Ovary (tissue), 7 donors: ENCODE measurements at regions not wholly inside any gene's neighbourhood (a gene's known extent, or its start where the extent isn't known, plus 50 kb on each side); places are given as distances from the start of the nearest gene placed in this dataset.

Experiments
- DNase-seq, 5 donors: peaks; one replicate each; pipeline ENCODE4 v3.0.0-alpha.2; 2019 to 2020
- H3K27ac ChIP-seq, 2 donors: fragments of 200-600 bp; one replicate each; pipeline versions ENCODE4 v1.5.1 to v1.8.0; 2019 to 2022
- H3K27me3 ChIP-seq: fragments of 200-600 bp; one replicate; pipeline ENCODE4 v1.8.0; 2022
- H3K36me3 ChIP-seq: fragments of 200-600 bp; sonication (generic); one replicate; pipeline ENCODE4 v1.5.1; 2019
- H3K4me1 ChIP-seq: one replicate; pipeline ENCODE4 v1.8.1; 2013; ENCODE audit warnings: mild to moderate bottlenecking, moderate library complexity; ENCODE audit not compliant: insufficient read depth
- H3K4me3 ChIP-seq: fragments of 200-600 bp; sonication (generic); one replicate; pipeline ENCODE4 v1.5.1; 2017
- H3K9me3 ChIP-seq, 2 donors: fragments of 200-600 bp in 1 of 2; sonication (generic) in 1 of 2; one replicate each; pipeline versions ENCODE4 v1.5.1 to v1.8.1; 2013 to 2019; ENCODE audit warnings: mild to moderate bottlenecking in 1 of 2, moderate library complexity in 1 of 2
- EP300 ChIP-seq: sonication (generic); formaldehyde crosslinking; IDR thresholded peaks from one replicate; pipeline ENCODE4 v1.6.1; 2017; ENCODE audit warnings: antibody characterized with exemption
- POLR2A ChIP-seq: fragments of 450-650 bp; IDR thresholded peaks from one replicate; pipeline ENCODE4 v1.6.1; 2017; ENCODE audit warnings: antibody characterized with exemption, mild to moderate bottlenecking, moderate library complexity
- WGBS, 3 donors: extraction: QIAGEN DNeasy Blood & Tissue Kit in 1 of 3; methylation state at CpG; one replicate each; pipeline versions ENCODE4 v1.1.5 to v1.1.7; 2013 to 2017; 5-methylcytosine and 5-hydroxymethylcytosine counted together
- intact Hi-C, 4 donors: fragments of 100-400 bp; cut with DNase I; formaldehyde crosslinking; loops; one replicate each; pipeline versions ENCODE4 v1.11.0 to v1.15.1; 2022 to 2023
- TF ChIP-seq, protein P1 (sequence below), 3 donors: fragments of 450-650 bp in 2 of 3; fragments of 200-600 bp in 1 of 3; IDR thresholded peaks; one replicate each; pipeline versions ENCODE4 v1.5.1 to v1.8.0; 2016 to 2022; ENCODE audit warnings: antibody characterized with exemption in 3 of 3, mild to moderate bottlenecking in 1 of 3
- donor health status: DM: no; HTN: no; CAD: no; lungs with moderate emphysema.
- donor health status: DM: no; HTN: no; CAD: no.
- donor health status: Bipolar disorder and iron deficiency.
- donor health status: DM: no; HTN: no; CAD: no.
- donor health status: DM: yes; HTN: yes; CAD: no.

DNA sequence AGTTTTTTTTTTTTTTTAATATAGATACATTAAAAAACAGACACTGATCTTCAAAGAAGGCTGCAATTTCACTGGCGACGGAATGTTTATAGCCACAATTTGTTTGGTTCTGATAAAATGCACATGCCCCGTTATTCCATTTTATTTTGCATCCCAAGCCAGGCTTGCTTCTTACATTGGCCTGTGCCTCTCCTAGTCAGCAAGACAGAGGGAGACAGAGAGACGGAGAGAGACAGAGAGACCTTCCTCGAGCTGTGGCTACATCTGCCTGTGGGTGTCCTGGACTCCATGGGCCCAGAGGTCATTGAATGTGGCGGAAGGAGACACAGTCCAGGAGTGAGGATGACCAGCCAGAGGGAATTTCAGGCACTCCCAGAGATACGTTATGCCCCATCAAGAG is 926.6 kb downstream of the VRK1 start:
- TF ChIP-seq, protein P1, sequence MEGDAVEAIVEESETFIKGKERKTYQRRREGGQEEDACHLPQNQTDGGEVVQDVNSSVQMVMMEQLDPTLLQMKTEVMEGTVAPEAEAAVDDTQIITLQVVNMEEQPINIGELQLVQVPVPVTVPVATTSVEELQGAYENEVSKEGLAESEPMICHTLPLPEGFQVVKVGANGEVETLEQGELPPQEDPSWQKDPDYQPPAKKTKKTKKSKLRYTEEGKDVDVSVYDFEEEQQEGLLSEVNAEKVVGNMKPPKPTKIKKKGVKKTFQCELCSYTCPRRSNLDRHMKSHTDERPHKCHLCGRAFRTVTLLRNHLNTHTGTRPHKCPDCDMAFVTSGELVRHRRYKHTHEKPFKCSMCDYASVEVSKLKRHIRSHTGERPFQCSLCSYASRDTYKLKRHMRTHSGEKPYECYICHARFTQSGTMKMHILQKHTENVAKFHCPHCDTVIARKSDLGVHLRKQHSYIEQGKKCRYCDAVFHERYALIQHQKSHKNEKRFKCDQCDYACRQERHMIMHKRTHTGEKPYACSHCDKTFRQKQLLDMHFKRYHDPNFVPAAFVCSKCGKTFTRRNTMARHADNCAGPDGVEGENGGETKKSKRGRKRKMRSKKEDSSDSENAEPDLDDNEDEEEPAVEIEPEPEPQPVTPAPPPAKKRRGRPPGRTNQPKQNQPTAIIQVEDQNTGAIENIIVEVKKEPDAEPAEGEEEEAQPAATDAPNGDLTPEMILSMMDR (IDR thresholded peaks at IDR 0.05) = no peak
- TF ChIP-seq EP300 = no peak
- TF ChIP-seq POLR2A = no peak
- Histone ChIP-seq H3K9me3 (no peaks in the 10 kb centered on the region), H3K27me3 (no peaks in the 10 kb centered on the region), H3K36me3 (no peaks in the 10 kb centered on the region), H3K4me3 (no peak overlapping the region), H3K27ac (no peak overlapping the region), H3K4me1 (no peaks in the 10 kb centered on the region)
- WGBS, 3 donors = 73 to 82% (median 74%) methylated on average over 7 of the region's 7 CpGs
- no peak for DNase-seq
- intact Hi-C loops = no loop called here

DNA sequence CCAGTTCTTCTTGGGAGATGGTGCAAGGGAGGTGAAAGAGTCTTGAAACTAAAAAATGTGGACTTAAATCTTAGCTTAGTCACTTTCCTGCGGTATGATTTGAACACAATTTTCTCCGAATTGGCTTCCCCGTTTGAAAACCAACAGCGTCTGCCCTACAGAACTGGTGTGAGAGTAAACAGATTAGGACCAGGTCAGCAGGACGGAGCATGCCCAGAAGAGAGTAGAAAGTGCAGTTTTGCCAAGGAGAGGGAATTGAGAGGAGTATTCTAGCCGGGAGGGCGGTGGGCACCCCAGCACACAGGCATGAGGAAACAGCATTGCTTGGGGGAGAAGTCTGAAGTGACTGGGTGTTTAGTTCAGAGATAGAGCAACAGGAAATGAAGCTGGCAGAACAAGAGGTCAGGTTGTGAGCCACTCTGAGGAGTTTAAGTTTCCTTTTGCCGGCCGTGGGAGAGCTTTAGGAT is 927.1 kb downstream of the VRK1 start:
- Histone ChIP-seq H3K27ac (no peak overlapping the region), H3K27me3 (no peaks in the 10 kb centered on the region), H3K36me3 (no peaks in the 10 kb centered on the region), H3K4me3 (no peak overlapping the region), H3K4me1 (no peaks in the 10 kb centered on the region), H3K9me3 (no peaks in the 10 kb centered on the region)
- 63 to 65% (median 63%) methylated on average over 9 of the region's 9 CpGs for WGBS, 3 donors
- no peak for TF ChIP-seq EP300
- TF ChIP-seq, protein P1 (IDR thresholded peaks at IDR 0.05) = no peak
- TF ChIP-seq POLR2A = no peak
- intact Hi-C loops = no loop called here
- no peak for DNase-seq

DNA sequence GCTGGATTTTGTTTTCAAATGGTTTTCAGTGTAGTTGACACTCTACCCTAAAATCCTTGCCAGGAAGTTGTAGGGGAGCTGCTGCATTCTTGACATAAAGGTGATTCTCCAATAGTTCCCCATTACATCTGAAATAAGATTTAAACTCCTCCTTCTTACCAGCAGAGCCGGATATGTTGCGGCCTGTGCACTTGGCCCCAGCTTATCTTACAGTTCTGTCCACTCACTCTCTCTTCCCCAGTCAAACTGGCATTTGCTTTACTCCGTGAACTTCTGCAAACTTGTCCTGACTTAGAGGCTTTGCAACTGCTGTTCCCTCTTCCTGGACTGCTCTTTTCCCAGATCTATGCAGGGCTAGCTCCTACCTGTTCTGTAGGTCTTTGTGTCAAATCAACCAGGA is 929.5 kb downstream of the VRK1 start:
- intact Hi-C loops = no loop called here
- Histone ChIP-seq H3K36me3 (no peaks in the 10 kb centered on the region), H3K4me1 (no peaks in the 10 kb centered on the region), H3K27ac (no peak overlapping the region), H3K27me3 (no peaks in the 10 kb centered on the region), H3K4me3 (no peak overlapping the region), H3K9me3 (no peaks in the 10 kb centered on the region)
- TF ChIP-seq POLR2A = no peak
- DNase-seq = no peak
- 60 to 69% (median 68%) methylated on average over 3 of the region's 3 CpGs for WGBS, 3 donors

DNA sequence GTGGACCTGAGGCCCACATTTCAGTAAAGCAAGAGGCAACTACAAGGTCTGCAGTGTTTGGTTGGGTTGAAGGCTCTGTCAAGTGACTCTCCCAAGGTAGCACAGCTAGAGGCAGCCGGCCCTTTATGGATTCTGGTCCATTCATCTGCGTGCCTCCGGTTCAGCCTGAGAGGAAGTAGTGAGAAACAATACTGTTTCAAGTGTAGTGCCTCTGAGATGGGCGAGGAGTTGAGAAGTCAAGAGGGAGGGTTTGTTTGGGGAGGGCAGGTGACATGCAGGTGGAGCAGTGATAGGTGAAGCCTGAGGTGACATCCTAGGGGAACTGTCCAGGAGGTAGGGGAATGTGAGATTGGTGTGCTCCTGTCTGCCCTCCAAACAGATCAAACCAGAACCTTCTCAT is 933.5 kb downstream of the VRK1 start:
- intact Hi-C loops = no loop called here
- TF ChIP-seq POLR2A (no peak), EP300 (no peak)
- TF ChIP-seq, protein P1 (IDR thresholded peaks at IDR 0.05) = no peak
- Histone ChIP-seq H3K27me3 (no peaks in the 10 kb centered on the region), H3K4me1 (no peaks in the 10 kb centered on the region), H3K9me3 (no peaks in the 10 kb centered on the region), H3K36me3 (no peaks in the 10 kb centered on the region), H3K27ac (no peak overlapping the region), H3K4me3 (no peak overlapping the region)
- WGBS, 3 donors = 84 to 93% (median 85%) methylated on average over 4 of the region's 4 CpGs
- no peak for DNase-seq

DNA sequence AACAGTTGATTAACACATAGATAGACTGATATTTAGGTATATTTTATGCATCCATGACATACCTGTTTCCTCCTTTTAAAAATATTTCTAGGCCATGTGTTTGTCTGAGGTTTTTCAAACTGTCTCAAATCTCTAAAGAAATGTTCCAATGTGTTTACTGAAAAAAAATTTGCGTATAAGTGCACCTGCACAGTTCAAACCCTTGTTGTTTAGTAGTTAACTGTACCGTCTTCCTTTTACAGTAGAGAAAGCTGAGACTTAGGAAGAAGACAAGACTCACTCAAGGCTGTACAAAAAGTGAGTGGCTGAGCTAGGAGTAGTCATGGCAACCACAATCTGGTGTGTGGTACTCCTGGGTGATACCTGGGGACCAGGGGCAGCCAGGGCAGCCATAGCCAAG is 934.6 kb downstream of the VRK1 start:
- Histone ChIP-seq H3K9me3 (no peaks in the 10 kb centered on the region), H3K27ac (no peak overlapping the region), H3K4me1 (no peaks in the 10 kb centered on the region), H3K4me3 (no peak overlapping the region), H3K36me3 (no peaks in the 10 kb centered on the region), H3K27me3 (no peaks in the 10 kb centered on the region)
- intact Hi-C loops = no loop called here
- TF ChIP-seq EP300 = no peak
- TF ChIP-seq, protein P1 (IDR thresholded peaks at IDR 0.05) = no peak
- no peak for TF ChIP-seq POLR2A
- no peak for DNase-seq
- WGBS, 3 donors = 85 to 88% (median 85%) methylated on average over 2 of the region's 2 CpGs
